MM.1S (cell line): ENCODE measurements at regions not wholly inside any gene's neighbourhood (a gene's known extent, or its start where the extent isn't known, plus 50 kb on each side); places are given as distances from the start of the nearest gene placed in this dataset.

ENCODE experiments used
- CTCF ChIP-seq: fragments of 300-600 bp; sonication (generic); IDR thresholded peaks from 2 replicates; pipeline ENCODE4 v1.5.1; 2016; ENCODE audit warnings: antibody characterized with exemption, low read length, mixed read lengths
- EZH2 ChIP-seq: fragments of 300-600 bp; sonication (generic); optimal IDR thresholded peaks from 2 replicates; pipeline ENCODE3; 2017; ENCODE audit warnings: low read depth, mild to moderate bottlenecking, antibody characterized with exemption, low read length, mixed read lengths
- EZH2phosphoT487 ChIP-seq: fragments of 300-600 bp; sonication (generic); IDR thresholded peaks from 2 replicates; pipeline ENCODE4 v1.6.1; 2018; ENCODE audit warnings: antibody characterized with exemption, low read length

GRCh38 chr4:187416216-187416615 lies 579.4 kb upstream of the ZFP42 start:
- TF ChIP-seq CTCF: no peak
- TF ChIP-seq EZH2: no peak
- no peak for TF ChIP-seq EZH2phosphoT487
